IMR-90 (cell line): ENCODE measurements at regions not wholly inside any gene's neighbourhood (a gene's known extent, or its start where the extent isn't known, plus 50 kb on each side); places are given as distances from the start of the nearest gene placed in this dataset.
"Not testable (repeated sequence)": the region's sequence is repeated elsewhere in the genome, so short reads cannot be mapped to it uniquely, and the experiment has no call there.

Source experiments
- ATAC-seq: fragments of 200-7000 bp; cut with Tn5 transposase; 2 replicates; pipeline ENCODE4 v1.9.1; 2020; ENCODE audit warnings: low read depth, mild to moderate bottlenecking, moderate library complexity
- BruUV-seq: library from RNA; stranded (reverse); fragments of 400-500 nt; replicated peaks from 2 replicates; lab custom pipeline; 2021; lab: Mats Ljungman, UMichigan
- CTCF ChIA-PET: fragments of 300-600 bp; formaldehyde crosslinking; extraction: SDS; loops from one replicate; lab custom pipeline; 2021; ENCODE audit warnings: antibody characterized with exemption; lab: Yijun Ruan, JAX
- POLR2A ChIA-PET: fragments of 300-600 bp; sonication (Branson Sonifier 250); formaldehyde crosslinking; loops from one replicate; lab custom pipeline; 2022; ENCODE audit warnings: antibody characterized with exemption; ENCODE audit not compliant: unreplicated experiment; lab: Charles Lee
- DNase-seq: peaks from one replicate; pipeline ENCODE4 v3.0.0; 2013
- H2AFZ ChIP-seq: replicated peaks from 2 replicates; pipeline ENCODE3; 2013; ENCODE audit warnings: low read length, mild to moderate bottlenecking; ENCODE audit not compliant: poor library complexity
- H2AK5ac ChIP-seq: 2 replicates; pipeline ENCODE4 v1.6.1; 2013; ENCODE audit warnings: low read depth, low read length, inconsistent platforms
- H2AK9ac ChIP-seq: replicated peaks from 2 replicates; pipeline ENCODE3; 2013; ENCODE audit warnings: mild to moderate bottlenecking, low read depth, low read length, moderate library complexity; ENCODE audit not compliant: poor library complexity
- H2BK120ac ChIP-seq: 2 replicates; pipeline ENCODE4 v1.6.1; 2013; ENCODE audit warnings: low read depth, low read length, inconsistent platforms
- H2BK15ac ChIP-seq: 3 replicates; pipeline ENCODE4 v1.6.1; 2013; ENCODE audit warnings: low read depth, low read length, inconsistent platforms
- H2BK20ac ChIP-seq: 2 replicates; pipeline ENCODE4 v1.6.1; 2013; ENCODE audit warnings: low read depth, mild to moderate bottlenecking, inconsistent platforms, low read length, moderate library complexity
- H2BK5ac ChIP-seq: 2 replicates; pipeline ENCODE4 v1.6.1; 2013; ENCODE audit warnings: mild to moderate bottlenecking, low read depth, low read length, inconsistent platforms; ENCODE audit not compliant: poor library complexity, severe bottlenecking
- H3K14ac ChIP-seq: replicated peaks from 2 replicates; pipeline ENCODE4 v1.6.1; 2013; ENCODE audit warnings: low read depth, low read length, inconsistent platforms
- H3K18ac ChIP-seq: 2 replicates; pipeline ENCODE4 v1.6.1; 2013; ENCODE audit warnings: low read depth, low read length, control low read depth
- H3K23ac ChIP-seq: 2 replicates; pipeline ENCODE4 v1.6.1; 2013; ENCODE audit warnings: low read depth, low read length, inconsistent platforms
- H3K27ac ChIP-seq: 2 replicates; pipeline ENCODE4 v1.5.1; 2013; ENCODE audit warnings: mild to moderate bottlenecking, control low read depth, low read length; ENCODE audit not compliant: insufficient read depth
- H3K27me3 ChIP-seq: 2 replicates; pipeline ENCODE4 v1.6.1; 2013; ENCODE audit warnings: low read length; ENCODE audit not compliant: control insufficient read depth, insufficient read depth
- H3K36me3 ChIP-seq: 2 replicates; pipeline ENCODE4 v1.6.1; 2013; ENCODE audit warnings: low read length, mixed read lengths; ENCODE audit not compliant: control insufficient read depth, insufficient read depth
- H3K4ac ChIP-seq: 2 replicates; pipeline ENCODE4 v1.6.1; 2013; ENCODE audit warnings: low read depth, low read length, inconsistent platforms
- H3K4me1 ChIP-seq: 2 replicates; pipeline ENCODE4 v1.6.1; 2013; ENCODE audit warnings: low read length, mixed read lengths; ENCODE audit not compliant: control insufficient read depth, insufficient read depth
- H3K4me2 ChIP-seq: 2 replicates; pipeline ENCODE4 v1.6.1; 2013; ENCODE audit warnings: low read depth, mild to moderate bottlenecking, control low read depth, low read length, moderate library complexity
- H3K4me3 ChIP-seq: 2 replicates; pipeline ENCODE4 v1.5.1; 2013; ENCODE audit warnings: low read depth, mild to moderate bottlenecking, control low read depth, low read length, moderate library complexity; ENCODE audit not compliant: insufficient read depth
- H3K56ac ChIP-seq: 2 replicates; pipeline ENCODE4 v1.6.1; 2013; ENCODE audit warnings: low read length, inconsistent platforms; ENCODE audit not compliant: insufficient read depth; ENCODE audit errors: extremely low read depth
- H3K79me1 ChIP-seq, 2 experiments: 2 replicates each; pipeline ENCODE4 v1.6.1; 2013; ENCODE audit warnings: low read length in 2 of 2, inconsistent platforms in 1 of 2, low read depth in 1 of 2
- H3K9ac ChIP-seq: 2 replicates; pipeline ENCODE4 v1.6.1; 2013; ENCODE audit warnings: low read depth, low read length, control low read depth
- H3K9me1 ChIP-seq: 2 replicates; pipeline ENCODE4 v1.6.1; 2013; ENCODE audit warnings: low read length, inconsistent platforms; ENCODE audit not compliant: insufficient read depth
- H3K9me3 ChIP-seq: 2 replicates; pipeline ENCODE4 v1.6.1; 2013; ENCODE audit warnings: low read length; ENCODE audit not compliant: control insufficient read depth, insufficient read depth
- H4K20me1 ChIP-seq: 2 replicates; pipeline ENCODE4 v1.6.1; 2013; ENCODE audit warnings: low read length, inconsistent platforms; ENCODE audit not compliant: insufficient read depth
- H4K5ac ChIP-seq: 2 replicates; pipeline ENCODE4 v1.6.1; 2013; ENCODE audit warnings: mild to moderate bottlenecking, low read depth, low read length, control low read depth
- H4K8ac ChIP-seq, 2 experiments: 2 replicates each; pipeline ENCODE4 v1.6.1; 2013; ENCODE audit warnings: low read depth in 2 of 2, low read length in 2 of 2, control low read depth in 1 of 2, inconsistent platforms in 1 of 2
- H4K91ac ChIP-seq: 2 replicates; pipeline ENCODE4 v1.6.1; 2013; ENCODE audit warnings: low read depth, low read length, inconsistent platforms; ENCODE audit not compliant: insufficient read depth
- MAZ ChIP-seq: IDR thresholded peaks from 2 replicates; pipeline ENCODE4 v1.6.1; 2012; ENCODE audit warnings: low read depth, mild to moderate bottlenecking, low read length, improper control_type of control experiment, moderate library complexity, borderline replicate concordance
- WGBS, 2 experiments: methylation state at CpG; one replicate each; pipeline versions ENCODE4 v1.1.5 to v1.1.7; 2013; ENCODE audit warnings: missing lambda C conversion rate in 2 of 2; ENCODE audit not compliant: insufficient read length in 1 of 2; ENCODE audit errors: extremely low coverage in 2 of 2; 5-methylcytosine and 5-hydroxymethylcytosine counted together
- dilution Hi-C: fragments of 300-500 bp; cut with HindIII; formaldehyde crosslinking; loops from one replicate; pipeline ENCODE4 v1.14.3; 2018; ENCODE audit warnings: low sequenced_read_pairs; ENCODE audit not compliant: unreplicated experiment
- in situ Hi-C: fragments of 300-500 bp; cut with MboI; formaldehyde crosslinking; loops from 3 replicates; pipeline ENCODE4 v1.14.3; 2019; ENCODE audit warnings: low sequenced_read_pairs, inconsistent platforms, mixed read lengths
- intact Hi-C: fragments of 100-400 bp; cut with micrococcal nuclease; formaldehyde crosslinking; loops from 2 replicates; pipeline ENCODE4 v1.10.0; 2022

DNA sequence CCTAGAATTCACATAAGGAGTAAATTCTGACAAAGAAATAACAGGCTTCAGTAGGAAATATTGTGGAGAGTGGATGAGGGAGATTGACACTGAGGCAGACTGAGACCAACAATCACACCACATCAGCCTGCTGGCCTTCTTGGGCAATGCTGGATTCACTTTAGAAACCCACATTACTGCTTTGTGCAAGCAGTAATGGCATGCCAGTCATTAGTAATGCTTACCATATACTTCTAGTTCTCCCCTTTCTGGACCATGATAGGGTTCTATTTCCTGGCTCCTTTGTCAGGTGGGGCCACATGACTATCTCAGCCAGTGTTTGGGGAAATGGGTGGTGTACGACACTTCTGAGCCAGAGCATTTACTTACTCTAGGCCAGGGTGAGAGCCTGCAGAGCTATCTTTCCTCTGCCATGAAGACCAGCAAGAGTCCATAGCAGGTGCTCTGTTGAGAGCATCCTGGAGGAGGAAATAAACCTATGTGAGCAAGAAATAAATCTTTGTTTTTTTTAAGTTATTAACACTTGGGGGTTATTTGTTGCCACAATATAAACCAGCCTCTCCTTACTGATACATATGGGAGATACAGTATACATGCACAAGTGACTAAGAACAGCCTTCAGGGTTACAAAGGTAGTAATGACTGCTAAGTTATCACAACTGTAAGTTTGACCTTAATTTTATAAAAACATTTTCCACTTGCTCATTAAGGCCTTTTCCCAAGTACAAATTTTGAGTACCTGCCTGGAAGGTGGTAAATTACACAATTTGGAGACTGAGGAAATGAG is 89.3 kb upstream of the TANK start:
- Histone ChIP-seq H2BK5ac (no peak overlapping the region), H4K91ac (no peak overlapping the region), H2AK5ac (no peak overlapping the region), H3K4me1 (no peaks in the 10 kb centered on the region), H3K9me1 (no peaks in the 10 kb centered on the region), H3K36me3 (no peaks in the 10 kb centered on the region), H3K4me2 (no peak overlapping the region), H2BK20ac (no peak overlapping the region), H3K27ac (no peak overlapping the region), H3K18ac (no peak overlapping the region), H4K5ac (no peak overlapping the region), H3K27me3 (peaks cover 2% of the 10 kb centered on the region; the same call in 1 of the 2 replicates), H3K4ac (no peak overlapping the region), H3K23ac (no peak overlapping the region), H2BK120ac (no peak overlapping the region), H3K79me1 (no peaks in the 10 kb centered on the region), H4K20me1 (no peaks in the 10 kb centered on the region), H3K9ac (no peak overlapping the region), H3K56ac (no peak overlapping the region), H2AFZ (no peak overlapping the region), H3K9me3 (no peaks in the 10 kb centered on the region), H3K14ac (no peak overlapping the region), H2AK9ac (no peak overlapping the region), H3K4me3 (no peak overlapping the region), H2BK15ac (no peak overlapping the region), H4K8ac (no peak overlapping the region)
- CTCF ChIA-PET: no interaction called here
- intact Hi-C loops: no loop called here
- POLR2A ChIA-PET: no interaction called here
- DNase-seq (no peak), ATAC-seq (no peak)
- no TSS peak for BruUV-seq
- in situ Hi-C loops: no loop called here
- TF ChIP-seq MAZ: no peak
- WGBS, 2 experiments: no CpG with 5 or more reads among the region's 1 CpG
- dilution Hi-C loops: no loop called here

DNA sequence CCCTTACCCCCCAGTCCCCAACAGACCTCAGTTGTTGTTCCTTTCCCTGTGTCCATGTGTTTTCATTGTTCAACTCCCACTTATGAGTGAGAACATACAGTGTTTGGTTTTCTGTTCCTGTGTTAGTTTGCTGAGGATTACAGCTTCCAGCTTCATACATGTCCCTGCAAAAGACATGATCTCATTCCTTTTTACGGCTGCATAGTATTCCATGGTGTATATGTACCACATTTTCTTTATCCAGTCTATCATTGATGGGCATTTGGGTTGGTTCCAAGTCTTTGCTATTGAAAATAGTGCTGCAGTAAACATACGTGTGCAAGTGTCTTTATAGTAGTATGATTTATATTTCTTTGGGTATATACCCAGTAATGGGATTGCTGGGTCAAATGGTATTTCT is 87.8 kb upstream of the TANK start:
- in situ Hi-C loops, H3K9me1 ChIP-seq, H3K4me1 ChIP-seq, H4K91ac ChIP-seq, H2BK20ac ChIP-seq, dilution Hi-C loops, H3K79me1 ChIP-seq, H3K23ac ChIP-seq, H2BK5ac ChIP-seq, CTCF ChIA-PET, H3K9me3 ChIP-seq, H3K14ac ChIP-seq, H2BK120ac ChIP-seq, POLR2A ChIA-PET, H2AK9ac ChIP-seq, H3K36me3 ChIP-seq, H4K8ac ChIP-seq, DNase-seq, H3K4me3 ChIP-seq, H3K18ac ChIP-seq, H2BK15ac ChIP-seq, H3K9ac ChIP-seq, H3K56ac ChIP-seq, H2AFZ ChIP-seq, H4K5ac ChIP-seq, H3K27ac ChIP-seq, H3K4ac ChIP-seq, ATAC-seq, H3K4me2 ChIP-seq, H3K27me3 ChIP-seq, H2AK5ac ChIP-seq, intact Hi-C loops, H4K20me1 ChIP-seq, BruUV-seq: not testable (repeated sequence)
- no CpG with 5 or more reads among the region's 2 CpGs for WGBS, 2 experiments
